ENCODE measurements at regions not wholly inside any gene's neighbourhood (a gene's known extent, or its start where the extent isn't known, plus 50 kb on each side); places are given as distances from the start of the nearest gene placed in this dataset.

DNA sequence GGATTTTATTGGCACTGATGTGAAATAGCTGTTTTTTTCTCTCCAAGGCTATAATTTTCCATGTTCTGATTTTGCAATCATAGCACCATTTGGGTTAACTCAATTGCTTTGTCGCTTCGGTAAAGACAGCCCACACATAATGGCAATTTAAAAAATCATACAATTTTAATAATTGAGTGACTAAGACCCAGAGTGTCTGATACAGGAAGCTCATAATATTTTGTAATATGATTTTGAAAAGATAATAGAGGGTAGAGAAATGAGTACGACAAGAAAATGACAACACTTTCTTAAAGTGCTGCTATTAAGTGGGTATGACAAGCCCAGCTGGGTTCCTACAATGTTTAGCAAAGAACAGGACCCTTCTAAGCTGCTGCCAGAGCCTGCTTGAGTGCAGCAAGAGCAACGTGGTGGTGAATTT, 439.1 kb downstream of the METTL15 start:
- Histone ChIP-seq H3K4me1 (ENCODE audit: control insufficient read depth, insufficient read depth, low read length, unreplicated experiment) (no peaks in the 10 kb centered on the region), H2AFZ (ENCODE audit: low read length, unreplicated experiment) (no peak overlapping the region)

DNA sequence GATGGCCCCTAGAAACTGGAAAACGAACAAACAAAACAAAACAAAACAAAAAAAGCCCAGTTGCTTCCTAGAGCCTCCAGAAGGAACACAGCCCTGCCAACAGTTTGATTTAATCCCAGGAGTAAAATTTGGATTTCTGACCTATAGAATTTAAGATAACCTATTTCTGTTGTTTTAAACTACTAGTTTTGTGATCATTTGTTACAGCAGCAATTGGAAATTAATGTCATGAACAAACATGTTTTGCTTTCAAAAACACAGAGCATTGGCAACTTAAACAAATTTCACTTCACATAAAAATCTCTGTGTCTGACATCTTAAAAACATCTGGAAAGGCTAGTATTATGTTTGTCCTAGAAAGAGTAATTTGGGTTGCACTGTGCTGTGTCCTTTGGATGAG, 437.3 kb downstream of the METTL15 start:
- no peaks in the 10 kb centered on the region for H3K27me3 ChIP-seq (ENCODE audit: insufficient read depth, low read length)
- H3K27ac ChIP-seq (ENCODE audit: low read depth, low read length) = no peak overlapping the region
- no peaks in the 10 kb centered on the region for H3K36me3 ChIP-seq (ENCODE audit: insufficient read depth, low read length)
- H2AFZ ChIP-seq (ENCODE audit: low read length, unreplicated experiment) = no peak overlapping the region
- no peak overlapping the region for H3K4me3 ChIP-seq (ENCODE audit: low read depth, low read length)
- no peaks in the 10 kb centered on the region for H3K79me2 ChIP-seq (ENCODE audit: control insufficient read depth, insufficient read depth, low read length, unreplicated experiment)
- H3K4me1 ChIP-seq (ENCODE audit: control insufficient read depth, insufficient read depth, low read length, unreplicated experiment) = no peaks in the 10 kb centered on the region

More for the DNA sequence above, 439.1 kb downstream of the METTL15 start:
- Histone ChIP-seq H3K27me3 (ENCODE audit: insufficient read depth, low read length) (no peaks in the 10 kb centered on the region), H3K4me3 (ENCODE audit: low read depth, low read length) (no peak overlapping the region), H3K36me3 (ENCODE audit: insufficient read depth, low read length) (no peaks in the 10 kb centered on the region), H3K27ac (ENCODE audit: low read depth, low read length) (no peak overlapping the region), H3K79me2 (ENCODE audit: control insufficient read depth, insufficient read depth, low read length, unreplicated experiment) (no peaks in the 10 kb centered on the region)

DNA sequence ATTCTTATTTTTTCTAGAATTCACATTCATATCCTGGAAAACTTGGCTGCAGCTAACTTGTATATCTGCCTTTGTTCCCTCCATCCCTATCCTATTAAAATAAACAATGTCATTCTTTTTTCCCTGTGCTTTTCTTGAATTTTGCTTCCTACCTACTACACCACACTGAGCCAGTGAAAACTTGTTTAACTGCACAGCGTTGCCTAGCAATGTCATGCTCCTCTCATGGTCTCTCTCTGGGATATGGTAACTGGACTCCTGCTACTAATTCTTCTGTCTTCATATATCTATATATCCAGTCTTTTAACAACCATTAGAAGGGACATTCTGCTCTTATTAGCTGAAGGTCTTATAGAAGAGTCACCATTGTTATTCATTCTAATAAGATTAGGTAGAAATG, 434.4 kb downstream of the METTL15 start:
- Histone ChIP-seq H3K27me3 (ENCODE audit: insufficient read depth, low read length) (no peaks in the 10 kb centered on the region), H3K4me1 (ENCODE audit: control insufficient read depth, insufficient read depth, low read length, unreplicated experiment) (peaks cover 4% of the 10 kb centered on the region), H3K4me3 (ENCODE audit: low read depth, low read length) (no peak overlapping the region), H3K79me2 (ENCODE audit: control insufficient read depth, insufficient read depth, low read length, unreplicated experiment) (no peaks in the 10 kb centered on the region), H2AFZ (ENCODE audit: low read length, unreplicated experiment) (no peak overlapping the region), H3K36me3 (ENCODE audit: insufficient read depth, low read length) (no peaks in the 10 kb centered on the region), H3K27ac (ENCODE audit: low read depth, low read length) (no peak overlapping the region)

GRCh38 chr11:28539239-28540030, 431.2 kb downstream of the METTL15 start:
- Histone ChIP-seq H3K36me3 (ENCODE audit: insufficient read depth, low read length) (no peaks in the 10 kb centered on the region), H3K4me1 (ENCODE audit: control insufficient read depth, insufficient read depth, low read length, unreplicated experiment) (peaks cover 4% of the 10 kb centered on the region), H3K4me3 (ENCODE audit: low read depth, low read length) (no peak overlapping the region)

GRCh38 chr11:28537822-28538221, 429.6 kb downstream of the METTL15 start:
- Histone ChIP-seq H2AFZ (ENCODE audit: low read length, unreplicated experiment) (no peak overlapping the region), H3K27ac (ENCODE audit: low read depth, low read length) (no peak overlapping the region), H3K27me3 (ENCODE audit: insufficient read depth, low read length) (no peaks in the 10 kb centered on the region), H3K36me3 (ENCODE audit: insufficient read depth, low read length) (no peaks in the 10 kb centered on the region), H3K4me3 (ENCODE audit: low read depth, low read length) (no peak overlapping the region), H3K4me1 (ENCODE audit: control insufficient read depth, insufficient read depth, low read length, unreplicated experiment) (peaks cover 4% of the 10 kb centered on the region), H3K79me2 (ENCODE audit: control insufficient read depth, insufficient read depth, low read length, unreplicated experiment) (no peaks in the 10 kb centered on the region)

More at GRCh38 chr11:28539239-28540030, 431.2 kb downstream of the METTL15 start:
- H3K79me2 ChIP-seq (ENCODE audit: control insufficient read depth, insufficient read depth, low read length, unreplicated experiment) = no peaks in the 10 kb centered on the region
- no peak overlapping the region for H2AFZ ChIP-seq (ENCODE audit: low read length, unreplicated experiment)
- no peaks in the 10 kb centered on the region for H3K27me3 ChIP-seq (ENCODE audit: insufficient read depth, low read length)
- H3K27ac ChIP-seq (ENCODE audit: low read depth, low read length) = no peak overlapping the region

DNA sequence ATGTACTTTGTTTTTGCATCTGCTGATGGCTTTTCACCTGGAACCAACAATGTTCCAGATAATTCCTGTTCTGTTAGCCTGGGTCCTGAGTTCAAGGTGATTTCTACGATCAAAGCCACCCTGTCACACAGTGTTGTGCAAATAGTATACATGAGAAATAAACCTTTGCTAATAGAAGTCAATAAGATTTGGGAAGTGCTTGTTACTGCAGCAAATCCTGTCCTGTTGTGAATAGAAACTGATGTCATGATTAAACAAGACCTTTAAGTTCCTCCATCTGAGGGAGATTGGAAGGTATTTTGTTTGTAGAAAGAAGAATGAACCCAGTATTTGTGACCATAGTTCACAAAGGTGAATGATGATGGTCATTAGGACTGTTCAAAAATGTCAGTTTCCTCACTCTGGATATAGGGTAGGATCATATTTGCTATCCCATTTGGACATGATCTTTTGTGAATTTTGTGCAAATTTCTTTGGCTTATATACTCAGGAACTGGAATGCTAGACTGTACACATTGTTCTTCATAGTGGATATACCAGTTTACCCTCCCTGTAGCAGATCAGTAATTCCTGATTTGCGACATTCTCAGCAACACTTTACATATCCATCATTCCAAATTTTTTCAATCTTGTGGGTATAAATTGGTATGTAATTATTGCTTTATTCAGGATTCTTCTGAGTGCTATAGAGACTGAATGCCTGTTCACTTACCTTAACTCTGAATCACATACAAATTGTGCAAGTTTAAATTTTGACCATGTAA, 428.5 kb downstream of the METTL15 start:
- Histone ChIP-seq H3K36me3 (ENCODE audit: insufficient read depth, low read length) (no peaks in the 10 kb centered on the region), H3K4me1 (ENCODE audit: control insufficient read depth, insufficient read depth, low read length, unreplicated experiment) (peaks cover 4% of the 10 kb centered on the region), H3K27ac (ENCODE audit: low read depth, low read length) (no peak overlapping the region), H2AFZ (ENCODE audit: low read length, unreplicated experiment) (no peak overlapping the region), H3K79me2 (ENCODE audit: control insufficient read depth, insufficient read depth, low read length, unreplicated experiment) (no peaks in the 10 kb centered on the region), H3K4me3 (ENCODE audit: low read depth, low read length) (no peak overlapping the region), H3K27me3 (ENCODE audit: insufficient read depth, low read length) (no peaks in the 10 kb centered on the region)

DNA sequence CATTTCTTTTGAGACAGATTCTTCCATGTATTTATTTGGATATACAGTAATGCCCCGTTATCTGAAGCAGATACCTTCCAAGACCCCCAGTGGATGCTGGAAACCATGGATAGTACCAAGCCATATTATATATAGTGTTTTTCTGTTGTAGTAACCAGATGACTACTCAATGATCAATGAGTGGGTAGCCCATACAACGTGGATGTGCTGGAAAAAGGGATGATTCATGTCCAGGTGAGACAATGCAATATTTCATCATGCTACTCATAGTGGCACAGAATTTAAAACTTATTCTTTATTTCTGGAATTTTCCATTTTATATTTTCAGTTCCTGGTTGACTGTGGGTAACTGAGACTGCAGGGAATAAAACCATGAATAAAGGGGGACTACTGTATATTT, 427.5 kb downstream of the METTL15 start:
- no peak overlapping the region for H3K4me3 ChIP-seq (ENCODE audit: low read depth, low read length)
- no peaks in the 10 kb centered on the region for H3K36me3 ChIP-seq (ENCODE audit: insufficient read depth, low read length)
- H3K4me1 ChIP-seq (ENCODE audit: control insufficient read depth, insufficient read depth, low read length, unreplicated experiment) = peaks cover 4% of the 10 kb centered on the region
- no peak overlapping the region for H3K27ac ChIP-seq (ENCODE audit: low read depth, low read length)
- H3K27me3 ChIP-seq (ENCODE audit: insufficient read depth, low read length) = no peaks in the 10 kb centered on the region
- no peak overlapping the region for H2AFZ ChIP-seq (ENCODE audit: low read length, unreplicated experiment)
- H3K79me2 ChIP-seq (ENCODE audit: control insufficient read depth, insufficient read depth, low read length, unreplicated experiment) = no peaks in the 10 kb centered on the region

DNA sequence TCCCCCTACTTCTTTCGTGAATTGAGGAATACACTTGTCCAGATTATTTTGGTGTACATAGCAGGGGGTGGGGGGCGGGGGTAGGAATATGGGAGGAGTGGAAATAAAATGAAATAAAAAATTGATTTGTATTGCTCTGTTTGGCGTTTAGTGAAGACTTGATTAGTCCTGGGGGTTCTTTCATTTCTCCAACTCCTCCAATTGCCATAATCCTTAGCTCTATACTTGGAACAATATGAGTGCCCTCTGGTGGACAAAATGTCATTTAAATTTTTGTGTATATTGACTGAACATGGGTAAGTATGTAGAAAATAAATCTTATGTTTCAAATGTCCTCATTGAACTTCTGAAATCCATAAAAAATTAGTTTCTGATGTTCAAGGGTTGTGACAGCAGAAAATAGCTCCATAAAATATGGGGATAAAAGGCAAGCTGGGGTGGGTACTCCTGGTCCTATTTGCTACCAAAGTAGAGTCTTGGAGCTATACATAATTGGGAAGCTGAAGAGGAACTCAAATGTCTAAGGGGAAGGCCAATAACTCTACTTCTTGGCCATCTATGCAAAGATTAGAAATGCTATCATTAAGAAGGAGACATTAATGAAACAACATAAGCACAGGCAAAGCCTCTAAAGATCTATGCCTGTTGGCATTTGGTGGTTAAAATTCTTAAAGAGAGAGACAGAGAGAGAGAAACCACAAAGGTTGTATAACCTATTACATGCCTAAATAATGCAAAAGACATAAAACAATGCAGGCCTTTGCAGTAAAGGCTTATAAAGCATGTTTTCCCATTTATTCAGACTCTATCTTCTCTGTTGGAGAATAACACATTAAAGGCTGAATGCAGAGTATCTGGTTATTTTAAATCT, 421.6 kb downstream of the METTL15 start:
- H3K36me3 ChIP-seq (ENCODE audit: insufficient read depth, low read length) = no peaks in the 10 kb centered on the region; the same call in 1 of the 2 replicates
- H3K79me2 ChIP-seq (ENCODE audit: control insufficient read depth, insufficient read depth, low read length, unreplicated experiment) = no peaks in the 10 kb centered on the region
- no peak overlapping the region for H3K27ac ChIP-seq (ENCODE audit: low read depth, low read length)
- H3K4me1 ChIP-seq (ENCODE audit: control insufficient read depth, insufficient read depth, low read length, unreplicated experiment) = no peaks in the 10 kb centered on the region
- no peak overlapping the region for H2AFZ ChIP-seq (ENCODE audit: low read length, unreplicated experiment)
- H3K27me3 ChIP-seq (ENCODE audit: insufficient read depth, low read length) = no peaks in the 10 kb centered on the region
- H3K4me3 ChIP-seq (ENCODE audit: low read depth, low read length) = no peak overlapping the region

- no peaks in the 10 kb centered on the region for H3K79me2 ChIP-seq (ENCODE audit: control insufficient read depth, insufficient read depth, low read length, unreplicated experiment)
- no peak overlapping the region for H3K27ac ChIP-seq (ENCODE audit: low read depth, low read length)
- no peaks in the 10 kb centered on the region; the same call in 1 of the 2 replicates for H3K36me3 ChIP-seq (ENCODE audit: insufficient read depth, low read length)
- no peak overlapping the region for H2AFZ ChIP-seq (ENCODE audit: low read length, unreplicated experiment)
- H3K27me3 ChIP-seq (ENCODE audit: insufficient read depth, low read length) = no peaks in the 10 kb centered on the region
- H3K4me1 ChIP-seq (ENCODE audit: control insufficient read depth, insufficient read depth, low read length, unreplicated experiment) = no peaks in the 10 kb centered on the region
- no peak overlapping the region for H3K4me3 ChIP-seq (ENCODE audit: low read depth, low read length)
Measured at GRCh38 chr11:28529046-28529445, 420.9 kb downstream of the METTL15 start.

- no peak overlapping the region for H2AFZ ChIP-seq (ENCODE audit: low read length, unreplicated experiment)
- H3K27ac ChIP-seq (ENCODE audit: low read depth, low read length) = no peak overlapping the region
- H3K4me1 ChIP-seq (ENCODE audit: control insufficient read depth, insufficient read depth, low read length, unreplicated experiment) = no peaks in the 10 kb centered on the region
- no peaks in the 10 kb centered on the region; the same call in 1 of the 2 replicates for H3K36me3 ChIP-seq (ENCODE audit: insufficient read depth, low read length)
- no peak overlapping the region for H3K4me3 ChIP-seq (ENCODE audit: low read depth, low read length)
- no peaks in the 10 kb centered on the region for H3K27me3 ChIP-seq (ENCODE audit: insufficient read depth, low read length)
- no peaks in the 10 kb centered on the region for H3K79me2 ChIP-seq (ENCODE audit: control insufficient read depth, insufficient read depth, low read length, unreplicated experiment)
Measured at GRCh38 chr11:28528217-28528616, 420.0 kb downstream of the METTL15 start.
